ENCODE measurements at regions not wholly inside any gene's neighbourhood (a gene's known extent, or its start where the extent isn't known, plus 50 kb on each side); places are given as distances from the start of the nearest gene placed in this dataset.

DNA sequence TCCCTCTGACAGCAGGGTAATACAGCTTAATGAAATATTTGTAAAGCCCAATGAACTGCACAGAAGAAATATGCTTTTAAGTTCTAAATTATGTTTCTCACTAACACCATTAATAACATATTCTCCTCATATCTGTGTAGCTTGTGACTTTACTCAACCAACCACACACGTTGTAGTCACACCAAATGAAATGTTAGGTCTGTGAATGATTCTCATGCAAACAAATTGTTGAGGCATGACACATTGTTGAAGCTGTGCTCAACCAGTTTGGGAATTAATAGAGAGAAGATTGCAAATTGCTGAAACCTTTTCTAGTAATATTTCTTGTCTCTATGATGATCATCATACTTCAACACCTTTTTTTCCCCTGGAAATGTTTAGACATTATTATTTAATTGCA is 645.9 kb downstream of the PCDH7 start:
- Histone ChIP-seq H3K4me3 (no peak overlapping the region), H3K27me3 (no peaks in the 10 kb centered on the region), H3K27ac (no peak overlapping the region), H3K36me3 (no peaks in the 10 kb centered on the region), H3K4me1 (no peaks in the 10 kb centered on the region), H3K9me3 (no peaks in the 10 kb centered on the region)
- TF ChIP-seq, protein P1, sequence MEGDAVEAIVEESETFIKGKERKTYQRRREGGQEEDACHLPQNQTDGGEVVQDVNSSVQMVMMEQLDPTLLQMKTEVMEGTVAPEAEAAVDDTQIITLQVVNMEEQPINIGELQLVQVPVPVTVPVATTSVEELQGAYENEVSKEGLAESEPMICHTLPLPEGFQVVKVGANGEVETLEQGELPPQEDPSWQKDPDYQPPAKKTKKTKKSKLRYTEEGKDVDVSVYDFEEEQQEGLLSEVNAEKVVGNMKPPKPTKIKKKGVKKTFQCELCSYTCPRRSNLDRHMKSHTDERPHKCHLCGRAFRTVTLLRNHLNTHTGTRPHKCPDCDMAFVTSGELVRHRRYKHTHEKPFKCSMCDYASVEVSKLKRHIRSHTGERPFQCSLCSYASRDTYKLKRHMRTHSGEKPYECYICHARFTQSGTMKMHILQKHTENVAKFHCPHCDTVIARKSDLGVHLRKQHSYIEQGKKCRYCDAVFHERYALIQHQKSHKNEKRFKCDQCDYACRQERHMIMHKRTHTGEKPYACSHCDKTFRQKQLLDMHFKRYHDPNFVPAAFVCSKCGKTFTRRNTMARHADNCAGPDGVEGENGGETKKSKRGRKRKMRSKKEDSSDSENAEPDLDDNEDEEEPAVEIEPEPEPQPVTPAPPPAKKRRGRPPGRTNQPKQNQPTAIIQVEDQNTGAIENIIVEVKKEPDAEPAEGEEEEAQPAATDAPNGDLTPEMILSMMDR (IDR thresholded peaks at IDR 0.05): no peak
- TF ChIP-seq POLR2A (IDR thresholded peaks at IDR 0.05) (no peak), POLR2AphosphoS5 (IDR thresholded peaks at IDR 0.05) (no peak), EP300 (IDR thresholded peaks at IDR 0.05) (no peak)
- no peak for DNase-seq
- 50 to 56% methylated on average over 1 of the region's 1 CpG for WGBS, 2 donors
- no peak for ATAC-seq (ENCODE audit: low FRiP score in 2 of 2)

DNA sequence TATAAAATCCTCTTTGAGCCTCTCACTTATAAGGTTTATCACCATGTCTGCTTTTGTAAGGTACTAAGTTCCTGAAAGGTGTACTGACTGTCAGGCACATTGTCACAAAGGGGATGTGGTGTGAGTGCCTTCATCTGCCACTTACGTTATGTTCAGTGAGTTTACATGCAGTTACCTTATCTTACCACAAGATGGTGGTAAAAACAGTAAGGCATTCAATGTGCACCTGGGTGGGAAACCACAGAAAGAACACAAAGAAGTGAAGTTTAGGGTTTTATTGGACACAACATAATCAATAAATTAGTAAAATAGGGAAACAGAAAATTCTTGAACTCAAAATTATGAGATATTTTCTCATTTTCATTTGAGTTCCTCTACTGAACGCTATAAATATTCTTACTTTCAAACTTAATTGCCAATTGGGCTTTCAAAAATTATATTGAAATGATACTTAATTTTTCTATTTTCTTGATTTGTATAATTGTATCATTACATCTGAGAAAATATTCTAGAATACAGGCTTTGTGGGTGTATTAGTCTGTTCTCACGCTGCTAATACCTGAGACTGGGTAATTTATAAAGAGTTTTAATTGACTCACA is 650.8 kb downstream of the PCDH7 start:
- no peaks in the 10 kb centered on the region for H3K27me3 ChIP-seq
- ATAC-seq (ENCODE audit: low FRiP score in 2 of 2) (peak in 1 of 2 donors; percentile 70), DNase-seq (no peak)

GRCh38 chr4:31374256-31374960 is 654.2 kb downstream of the PCDH7 start:
- Histone ChIP-seq H3K4me3 (no peak overlapping the region), H3K36me3 (no peaks in the 10 kb centered on the region), H3K27me3 (no peaks in the 10 kb centered on the region), H3K9me3 (no peaks in the 10 kb centered on the region), H3K4me1 (no peaks in the 10 kb centered on the region), H3K27ac (no peak overlapping the region)
- DNase-seq (no peak), ATAC-seq (ENCODE audit: low FRiP score in 2 of 2) (no peak)
- 76 to 86% methylated on average over 3 of the region's 3 CpGs for WGBS, 2 donors
- TF ChIP-seq POLR2AphosphoS5 (IDR thresholded peaks at IDR 0.05) (no peak), POLR2A (IDR thresholded peaks at IDR 0.05) (no peak), EP300 (IDR thresholded peaks at IDR 0.05) (no peak)
- TF ChIP-seq, protein P1 (IDR thresholded peaks at IDR 0.05): no peak

More for the DNA sequence above, 650.8 kb downstream of the PCDH7 start:
- WGBS, 2 donors: 59 to 63% methylated on average over 3 of the region's 3 CpGs
- Histone ChIP-seq H3K27ac (no peak overlapping the region), H3K4me1 (no peaks in the 10 kb centered on the region), H3K4me3 (no peak overlapping the region), H3K36me3 (no peaks in the 10 kb centered on the region), H3K9me3 (no peaks in the 10 kb centered on the region)
- TF ChIP-seq, protein P1 (IDR thresholded peaks at IDR 0.05): peak; percentile 11 to 61 (median 51)
- no peak for TF ChIP-seq EP300 (IDR thresholded peaks at IDR 0.05)

GRCh38 chr4:31375936-31376335 is 655.8 kb downstream of the PCDH7 start:
- H3K27ac ChIP-seq: no peak overlapping the region
- no peak for ATAC-seq (ENCODE audit: low FRiP score in 2 of 2)
- H3K4me1 ChIP-seq: no peaks in the 10 kb centered on the region
- H3K9me3 ChIP-seq: no peaks in the 10 kb centered on the region
- H3K4me3 ChIP-seq: no peak overlapping the region
- DNase-seq: no peak
- H3K27me3 ChIP-seq: no peaks in the 10 kb centered on the region
- WGBS, 2 donors: 61 to 62% methylated on average over 5 of the region's 5 CpGs
- TF ChIP-seq POLR2AphosphoS5 (IDR thresholded peaks at IDR 0.05) (no peak), POLR2A (IDR thresholded peaks at IDR 0.05) (no peak), EP300 (IDR thresholded peaks at IDR 0.05) (no peak)
- TF ChIP-seq, protein P1 (IDR thresholded peaks at IDR 0.05): no peak
- no peaks in the 10 kb centered on the region for H3K36me3 ChIP-seq

- Histone ChIP-seq H3K9me3 (no peaks in the 10 kb centered on the region), H3K4me1 (no peaks in the 10 kb centered on the region), H3K27me3 (no peaks in the 10 kb centered on the region), H3K27ac (no peak overlapping the region), H3K36me3 (no peaks in the 10 kb centered on the region), H3K4me3 (no peak overlapping the region)
- DNase-seq (no peak), ATAC-seq (ENCODE audit: low FRiP score in 2 of 2) (no peak)
- TF ChIP-seq EP300 (IDR thresholded peaks at IDR 0.05) (no peak), POLR2AphosphoS5 (IDR thresholded peaks at IDR 0.05) (no peak), POLR2A (IDR thresholded peaks at IDR 0.05) (no peak)
- TF ChIP-seq, protein P1 (IDR thresholded peaks at IDR 0.05): no peak
- 91 to 94% methylated on average over 2 of the region's 2 CpGs for WGBS, 2 donors
Measured at GRCh38 chr4:31379364-31379763, 659.2 kb downstream of the PCDH7 start.
